ENCODE measurements at regions not wholly inside any gene's neighbourhood (a gene's known extent, or its start where the extent isn't known, plus 50 kb on each side); places are given as distances from the start of the nearest gene placed in this dataset.

DNA sequence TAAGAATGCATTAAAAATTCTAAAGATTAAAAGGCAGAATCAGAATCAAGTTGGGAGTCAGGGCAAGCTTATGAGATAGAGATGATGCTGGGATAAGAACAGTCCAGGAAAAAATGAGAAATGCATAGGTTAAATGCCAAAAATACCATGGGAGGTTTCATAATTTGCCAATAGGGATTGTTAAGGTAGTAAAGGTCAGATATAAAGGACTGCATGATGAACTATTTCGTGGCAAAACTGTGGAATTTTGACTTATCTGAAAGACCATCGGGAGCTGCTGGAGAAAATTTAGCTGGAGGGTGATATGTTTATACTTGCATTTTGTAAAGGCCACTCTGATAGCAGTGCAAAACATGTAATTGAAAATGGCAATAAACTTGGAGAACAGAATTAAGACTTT, 1872.8 kb upstream of the ACO1 start:
- 56% methylated on average over 2 of the region's 2 CpGs for WGBS
- no peaks in the 10 kb centered on the region for H3K79me1 ChIP-seq (replicated peaks; ENCODE audit: low read length, poor library complexity, severe bottlenecking)
- H3K4me1 ChIP-seq (ENCODE audit: control insufficient read depth, insufficient read depth, low read depth, low read length): no peaks in the 10 kb centered on the region
- no peaks in the 10 kb centered on the region for H3K27me3 ChIP-seq (ENCODE audit: control insufficient read depth in 1 of 2, insufficient read depth in 1 of 2, low read length in 2 of 2)
- H3K4me2 ChIP-seq (ENCODE audit: low read length, poor library complexity, severe bottlenecking): no peak overlapping the region
- no peak overlapping the region for H2AFZ ChIP-seq (ENCODE audit: low read depth, low read length)
- no peak overlapping the region for H3K23ac ChIP-seq (ENCODE audit: low read length in 2 of 2)
- no peak overlapping the region for H4K8ac ChIP-seq (ENCODE audit: low read length)
- H3K36me3 ChIP-seq (ENCODE audit: control insufficient read depth in 1 of 2, insufficient read depth in 2 of 2, low read depth in 1 of 2, low read length in 2 of 2): no peaks in the 10 kb centered on the region
- no peak overlapping the region for H2BK5ac ChIP-seq (ENCODE audit: low read depth, low read length, poor library complexity, severe bottlenecking)
- no peak overlapping the region for H3K4ac ChIP-seq (ENCODE audit: low read depth in 1 of 2, low read length in 2 of 2)
- H3K27ac ChIP-seq (ENCODE audit: low read length, poor library complexity, severe bottlenecking): no peak overlapping the region
- H3K18ac ChIP-seq (ENCODE audit: low read depth in 1 of 2, low read length in 2 of 2): no peak overlapping the region
- H4K91ac ChIP-seq (ENCODE audit: low read length): no peak overlapping the region
- no peak overlapping the region for H2BK15ac ChIP-seq (ENCODE audit: low read depth, poor library complexity, severe bottlenecking)
- DNase-seq: no peak
- peaks cover 3% of the 10 kb centered on the region for H3K9me3 ChIP-seq (ENCODE audit: control insufficient read depth, low read length)
- no peak overlapping the region for H2BK120ac ChIP-seq (ENCODE audit: low read depth, low read length)
- H3K14ac ChIP-seq (ENCODE audit: low read length in 2 of 2): no peak overlapping the region
- no peak overlapping the region for H2BK12ac ChIP-seq (ENCODE audit: low read length in 2 of 2)
- H3K9ac ChIP-seq (ENCODE audit: low read length): no peak overlapping the region
- H2AK5ac ChIP-seq (ENCODE audit: low read length, severe bottlenecking): no peak overlapping the region
- H3K4me3 ChIP-seq (ENCODE audit: insufficient read depth in 1 of 2, low read depth in 1 of 2, low read length in 2 of 2): no peak overlapping the region

- Histone ChIP-seq H3K9ac (ENCODE audit: low read length) (no peak overlapping the region), H3K27me3 (ENCODE audit: control insufficient read depth in 1 of 2, insufficient read depth in 1 of 2, low read length in 2 of 2) (no peaks in the 10 kb centered on the region), H3K27ac (ENCODE audit: low read length, poor library complexity, severe bottlenecking) (no peak overlapping the region), H4K91ac (ENCODE audit: low read length) (no peak overlapping the region), H2AK5ac (ENCODE audit: low read length, severe bottlenecking) (no peak overlapping the region), H3K14ac (ENCODE audit: low read length in 2 of 2) (no peak overlapping the region), H2BK12ac (ENCODE audit: low read length in 2 of 2) (no peak overlapping the region), H2BK15ac (ENCODE audit: low read depth, poor library complexity, severe bottlenecking) (no peak overlapping the region), H4K8ac (ENCODE audit: low read length) (no peak overlapping the region), H2AFZ (ENCODE audit: low read depth, low read length) (no peak overlapping the region), H3K4me2 (ENCODE audit: low read length, poor library complexity, severe bottlenecking) (no peak overlapping the region), H3K79me1 (replicated peaks; ENCODE audit: low read length, poor library complexity, severe bottlenecking) (no peaks in the 10 kb centered on the region), H3K9me3 (ENCODE audit: control insufficient read depth, low read length) (no peaks in the 10 kb centered on the region), H3K18ac (ENCODE audit: low read depth in 1 of 2, low read length in 2 of 2) (no peak overlapping the region), H3K4me3 (ENCODE audit: insufficient read depth in 1 of 2, low read depth in 1 of 2, low read length in 2 of 2) (no peak overlapping the region), H3K36me3 (ENCODE audit: control insufficient read depth in 1 of 2, insufficient read depth in 2 of 2, low read depth in 1 of 2, low read length in 2 of 2) (no peaks in the 10 kb centered on the region), H3K4me1 (ENCODE audit: control insufficient read depth, insufficient read depth, low read depth, low read length) (no peaks in the 10 kb centered on the region), H3K4ac (ENCODE audit: low read depth in 1 of 2, low read length in 2 of 2) (no peak overlapping the region), H2BK5ac (ENCODE audit: low read depth, low read length, poor library complexity, severe bottlenecking) (no peak overlapping the region), H2BK120ac (ENCODE audit: low read depth, low read length) (no peak overlapping the region), H3K23ac (ENCODE audit: low read length in 2 of 2) (no peak overlapping the region)
- WGBS: 86% methylated on average over 1 of the region's 1 CpG
- no peak for DNase-seq
Observed at GRCh38 chr9:30519166-30519565, 1865.3 kb upstream of the ACO1 start.

DNA sequence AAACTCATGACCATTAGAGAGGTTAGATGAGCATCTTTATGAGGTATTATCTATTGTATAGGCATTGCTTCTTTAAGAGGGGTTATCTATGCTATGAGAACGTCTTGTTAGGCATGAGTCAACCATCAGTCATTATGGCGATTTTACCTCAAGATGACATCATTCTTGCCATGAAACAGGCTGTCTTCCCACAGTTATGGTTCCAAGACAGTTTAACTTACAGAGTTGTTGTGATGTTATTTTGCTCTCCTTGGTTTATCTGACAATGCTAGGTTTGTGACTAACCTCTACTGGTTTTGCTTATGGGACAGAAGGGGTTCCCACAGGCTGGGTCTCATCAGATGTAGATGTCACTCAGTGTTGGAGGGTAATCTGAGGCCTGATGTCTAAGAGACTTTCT, 1864.7 kb upstream of the ACO1 start:
- Histone ChIP-seq H3K4me2 (ENCODE audit: low read length, poor library complexity, severe bottlenecking) (no peak overlapping the region), H3K23ac (ENCODE audit: low read length in 2 of 2) (no peak overlapping the region), H3K4me3 (ENCODE audit: insufficient read depth in 1 of 2, low read depth in 1 of 2, low read length in 2 of 2) (no peak overlapping the region), H2BK120ac (ENCODE audit: low read depth, low read length) (no peak overlapping the region), H4K91ac (ENCODE audit: low read length) (no peak overlapping the region), H3K4ac (ENCODE audit: low read depth in 1 of 2, low read length in 2 of 2) (no peak overlapping the region), H2BK15ac (ENCODE audit: low read depth, poor library complexity, severe bottlenecking) (no peak overlapping the region), H3K79me1 (replicated peaks; ENCODE audit: low read length, poor library complexity, severe bottlenecking) (no peaks in the 10 kb centered on the region), H3K14ac (ENCODE audit: low read length in 2 of 2) (no peak overlapping the region), H3K36me3 (ENCODE audit: control insufficient read depth in 1 of 2, insufficient read depth in 2 of 2, low read depth in 1 of 2, low read length in 2 of 2) (no peaks in the 10 kb centered on the region), H4K8ac (ENCODE audit: low read length) (no peak overlapping the region), H2AFZ (ENCODE audit: low read depth, low read length) (no peak overlapping the region), H3K27ac (ENCODE audit: low read length, poor library complexity, severe bottlenecking) (no peak overlapping the region), H2BK12ac (ENCODE audit: low read length in 2 of 2) (no peak overlapping the region), H3K18ac (ENCODE audit: low read depth in 1 of 2, low read length in 2 of 2) (no peak overlapping the region), H3K4me1 (ENCODE audit: control insufficient read depth, insufficient read depth, low read depth, low read length) (no peaks in the 10 kb centered on the region), H3K9ac (ENCODE audit: low read length) (no peak overlapping the region), H3K9me3 (ENCODE audit: control insufficient read depth, low read length) (no peaks in the 10 kb centered on the region), H2AK5ac (ENCODE audit: low read length, severe bottlenecking) (no peak overlapping the region), H2BK5ac (ENCODE audit: low read depth, low read length, poor library complexity, severe bottlenecking) (no peak overlapping the region), H3K27me3 (ENCODE audit: control insufficient read depth in 1 of 2, insufficient read depth in 1 of 2, low read length in 2 of 2) (no peaks in the 10 kb centered on the region)
- DNase-seq: no peak
- WGBS: 19% methylated on average over 2 of the region's 2 CpGs

DNA sequence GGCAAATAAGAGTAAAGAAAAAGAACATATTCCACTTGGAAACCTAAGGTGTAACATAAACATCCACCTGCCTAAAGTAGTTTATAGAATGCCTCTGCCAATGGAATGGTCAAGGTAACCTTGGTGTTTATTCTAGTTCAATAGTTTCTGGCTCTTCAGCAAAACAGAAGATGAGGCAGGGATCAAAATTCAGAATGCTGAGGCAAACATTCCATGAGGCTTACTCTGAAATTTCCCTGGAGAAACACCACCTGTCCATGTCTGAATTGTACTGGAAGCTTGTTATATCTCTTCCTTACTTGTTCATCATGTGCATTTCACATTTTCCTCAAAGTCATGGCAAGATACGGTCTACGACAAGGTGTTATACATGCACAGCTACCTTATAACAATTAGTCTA, 1862.4 kb upstream of the ACO1 start:
- no CpG with 5 or more reads among the region's 2 CpGs for WGBS
- Histone ChIP-seq H3K4me2 (ENCODE audit: low read length, poor library complexity, severe bottlenecking) (no peak overlapping the region), H3K4me3 (ENCODE audit: insufficient read depth in 1 of 2, low read depth in 1 of 2, low read length in 2 of 2) (no peak overlapping the region), H4K91ac (ENCODE audit: low read length) (no peak overlapping the region), H3K9ac (ENCODE audit: low read length) (no peak overlapping the region), H3K27ac (ENCODE audit: low read length, poor library complexity, severe bottlenecking) (no peak overlapping the region), H2AK5ac (ENCODE audit: low read length, severe bottlenecking) (no peak overlapping the region), H3K23ac (ENCODE audit: low read length in 2 of 2) (no peak overlapping the region), H3K14ac (ENCODE audit: low read length in 2 of 2) (no peak overlapping the region), H2BK15ac (ENCODE audit: low read depth, poor library complexity, severe bottlenecking) (no peak overlapping the region), H2BK12ac (ENCODE audit: low read length in 2 of 2) (no peak overlapping the region), H3K36me3 (ENCODE audit: control insufficient read depth in 1 of 2, insufficient read depth in 2 of 2, low read depth in 1 of 2, low read length in 2 of 2) (no peaks in the 10 kb centered on the region), H3K27me3 (ENCODE audit: control insufficient read depth in 1 of 2, insufficient read depth in 1 of 2, low read length in 2 of 2) (no peaks in the 10 kb centered on the region), H3K18ac (ENCODE audit: low read depth in 1 of 2, low read length in 2 of 2) (no peak overlapping the region), H2AFZ (ENCODE audit: low read depth, low read length) (no peak overlapping the region), H2BK120ac (ENCODE audit: low read depth, low read length) (no peak overlapping the region), H3K79me1 (replicated peaks; ENCODE audit: low read length, poor library complexity, severe bottlenecking) (no peaks in the 10 kb centered on the region), H3K4ac (ENCODE audit: low read depth in 1 of 2, low read length in 2 of 2) (no peak overlapping the region), H2BK5ac (ENCODE audit: low read depth, low read length, poor library complexity, severe bottlenecking) (no peak overlapping the region), H3K9me3 (ENCODE audit: control insufficient read depth, low read length) (no peaks in the 10 kb centered on the region), H4K8ac (ENCODE audit: low read length) (no peak overlapping the region), H3K4me1 (ENCODE audit: control insufficient read depth, insufficient read depth, low read depth, low read length) (no peaks in the 10 kb centered on the region)
- DNase-seq: no peak
